OCI-LY3 (cell line): ENCODE measurements at regions not wholly inside any gene's neighbourhood (a gene's known extent, or its start where the extent isn't known, plus 50 kb on each side); places are given as distances from the start of the nearest gene placed in this dataset.

Experiments used
- EZH2phosphoT487 ChIP-seq: fragments of 200-600 bp; shearing (Covaris generic); IDR thresholded peaks from 2 replicates; pipeline ENCODE4 v1.6.1; 2018; ENCODE audit warnings: antibody characterized with exemption, mixed run types, low read depth
- TF ChIP-seq, protein P1 (sequence below): fragments of 200-600, 300-600 bp; sonication (generic); IDR thresholded peaks from 2 replicates; pipeline ENCODE4 v1.5.1; 2014; ENCODE audit warnings: antibody characterized with exemption, low read length, low read depth

DNA sequence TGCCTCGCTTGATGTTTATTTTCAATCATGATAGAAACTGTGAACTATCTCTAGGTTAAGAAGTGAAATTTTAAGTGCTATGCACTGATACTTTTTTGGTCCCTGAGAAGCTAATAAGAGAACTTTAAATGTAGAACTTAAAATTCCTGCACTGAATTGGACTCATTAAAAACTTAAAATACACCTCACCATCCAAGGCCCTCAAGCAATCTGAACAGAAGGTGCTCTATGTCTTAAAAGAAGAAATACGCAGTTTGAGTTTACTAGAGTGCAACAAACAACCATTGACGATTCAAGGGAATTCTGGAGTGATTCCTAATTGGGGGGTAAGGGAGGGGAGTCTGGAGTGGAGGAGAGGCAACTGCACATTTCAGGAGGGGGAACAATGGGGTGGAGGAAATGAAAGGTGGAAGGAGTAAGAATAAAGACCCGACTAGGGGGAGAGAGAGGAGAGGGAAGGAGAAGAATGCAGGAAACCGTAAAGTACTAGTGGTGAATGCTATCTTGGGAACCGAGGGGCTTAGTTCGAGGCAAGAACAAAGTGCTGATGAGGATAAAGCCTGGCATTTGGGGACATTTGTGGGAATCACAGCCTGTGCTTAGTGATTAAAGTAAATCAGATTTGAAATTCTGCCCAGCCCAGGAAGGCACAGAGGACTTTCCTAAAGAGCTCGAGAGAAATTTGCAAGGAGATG, 389.7 kb downstream of the AACS start:
- TF ChIP-seq, protein P1, sequence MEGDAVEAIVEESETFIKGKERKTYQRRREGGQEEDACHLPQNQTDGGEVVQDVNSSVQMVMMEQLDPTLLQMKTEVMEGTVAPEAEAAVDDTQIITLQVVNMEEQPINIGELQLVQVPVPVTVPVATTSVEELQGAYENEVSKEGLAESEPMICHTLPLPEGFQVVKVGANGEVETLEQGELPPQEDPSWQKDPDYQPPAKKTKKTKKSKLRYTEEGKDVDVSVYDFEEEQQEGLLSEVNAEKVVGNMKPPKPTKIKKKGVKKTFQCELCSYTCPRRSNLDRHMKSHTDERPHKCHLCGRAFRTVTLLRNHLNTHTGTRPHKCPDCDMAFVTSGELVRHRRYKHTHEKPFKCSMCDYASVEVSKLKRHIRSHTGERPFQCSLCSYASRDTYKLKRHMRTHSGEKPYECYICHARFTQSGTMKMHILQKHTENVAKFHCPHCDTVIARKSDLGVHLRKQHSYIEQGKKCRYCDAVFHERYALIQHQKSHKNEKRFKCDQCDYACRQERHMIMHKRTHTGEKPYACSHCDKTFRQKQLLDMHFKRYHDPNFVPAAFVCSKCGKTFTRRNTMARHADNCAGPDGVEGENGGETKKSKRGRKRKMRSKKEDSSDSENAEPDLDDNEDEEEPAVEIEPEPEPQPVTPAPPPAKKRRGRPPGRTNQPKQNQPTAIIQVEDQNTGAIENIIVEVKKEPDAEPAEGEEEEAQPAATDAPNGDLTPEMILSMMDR: no peak
- TF ChIP-seq EZH2phosphoT487: no peak
